PFSK-1 (cell line): ENCODE measurements at regions not wholly inside any gene's neighbourhood (a gene's known extent, or its start where the extent isn't known, plus 50 kb on each side); places are given as distances from the start of the nearest gene placed in this dataset.

ENCODE experiments used
- FOXP2 ChIP-seq: optimal IDR thresholded peaks from 2 replicates; pipeline ENCODE3; 2011; ENCODE audit warnings: borderline replicate concordance, control low read depth, inconsistent platforms; ENCODE audit not compliant: insufficient read depth; ENCODE audit errors: extremely low read length, extremely low read depth
- POLR2AphosphoS5 ChIP-seq: IDR thresholded peaks from 2 replicates; pipeline ENCODE4 v1.6.1; 2012; ENCODE audit warnings: low read depth, mild to moderate bottlenecking, control low read depth, low read length, moderate library complexity
- REST ChIP-seq, 2 experiments: IDR thresholded peaks; 2 replicates each; pipeline versions ENCODE4 v1.6.1 to v1.8.0; 2011 to 2012; ENCODE audit warnings: low read depth in 2 of 2, low read length in 2 of 2, control low read depth in 1 of 2, inconsistent platforms in 1 of 2, mild to moderate bottlenecking in 1 of 2, moderate library complexity in 1 of 2; ENCODE audit not compliant: insufficient read depth in 1 of 2
- SIN3A ChIP-seq: IDR thresholded peaks from 2 replicates; pipeline ENCODE4 v1.6.1; 2012; ENCODE audit warnings: mild to moderate bottlenecking, low read length, moderate library complexity, borderline replicate concordance; ENCODE audit not compliant: insufficient read depth
- TAF1 ChIP-seq: IDR thresholded peaks from 2 replicates; pipeline ENCODE4 v1.6.1; 2012; ENCODE audit warnings: low read length, control low read depth, borderline replicate concordance; ENCODE audit not compliant: insufficient read depth

- TF ChIP-seq SIN3A = no peak
- no peak for TF ChIP-seq REST (IDR thresholded peaks at IDR 0.05; ENCODE audit: insufficient read depth in 1 of 2, low read depth in 2 of 2, low read length in 2 of 2)
- no peak for TF ChIP-seq TAF1
- no peak for TF ChIP-seq POLR2AphosphoS5
- TF ChIP-seq FOXP2 = no peak
These were observed 1268.1 kb upstream of the USP15 start for GRCh38 chr12:60992087-60992486.

- no peak for TF ChIP-seq SIN3A
- TF ChIP-seq TAF1 = no peak
- no peak for TF ChIP-seq FOXP2
- no peak for TF ChIP-seq REST (IDR thresholded peaks at IDR 0.05; ENCODE audit: insufficient read depth in 1 of 2, low read depth in 2 of 2, low read length in 2 of 2)
- no peak for TF ChIP-seq POLR2AphosphoS5
These were observed 1264.9 kb upstream of the USP15 start for GRCh38 chr12:60995256-60995825.

GRCh38 chr12:60997869-60998378 lies 1262.3 kb upstream of the USP15 start:
- TF ChIP-seq POLR2AphosphoS5 (no peak), SIN3A (no peak), TAF1 (no peak), REST (IDR thresholded peaks at IDR 0.05; ENCODE audit: insufficient read depth in 1 of 2, low read depth in 2 of 2, low read length in 2 of 2) (no peak), FOXP2 (no peak)

- TF ChIP-seq POLR2AphosphoS5 = no peak
- no peak for TF ChIP-seq SIN3A
- no peak for TF ChIP-seq FOXP2
- TF ChIP-seq REST (IDR thresholded peaks at IDR 0.05; ENCODE audit: insufficient read depth in 1 of 2, low read depth in 2 of 2, low read length in 2 of 2) = no peak
- TF ChIP-seq TAF1 = no peak
These were observed 1251.0 kb upstream of the USP15 start for GRCh38 chr12:61009192-61009591.

- TF ChIP-seq SIN3A (no peak), POLR2AphosphoS5 (no peak), REST (IDR thresholded peaks at IDR 0.05; ENCODE audit: insufficient read depth in 1 of 2, low read depth in 2 of 2, low read length in 2 of 2) (no peak), TAF1 (no peak), FOXP2 (no peak)
These were observed 1248.3 kb upstream of the USP15 start for GRCh38 chr12:61011767-61012423.
